SK-N-SH (cell line): ENCODE measurements at regions not wholly inside any gene's neighbourhood (a gene's known extent, or its start where the extent isn't known, plus 50 kb on each side); places are given as distances from the start of the nearest gene placed in this dataset.

ENCODE experiments used
- CTCF ChIA-PET: fragments of 300-600, 350-600 bp; formaldehyde crosslinking; extraction: SDS; loops from one replicate; lab custom pipeline; 2021; lab: Yijun Ruan, JAX
- POLR2A ChIA-PET: fragments of 350-600 bp; sonication (Branson Sonifier 250); formaldehyde crosslinking; extraction: SDS; loops from one replicate; lab custom pipeline; 2020; ENCODE audit warnings: antibody characterized with exemption, inconsistent platforms; lab: Yijun Ruan, JAX
- DNase-seq: peaks from one replicate; pipeline ENCODE4 v3.0.0; 2012
- H2AFZ ChIP-seq: fragments of 200-600 bp; sonication (generic); 2 replicates; pipeline ENCODE4 v1.8.1; 2016; ENCODE audit warnings: antibody characterized with exemption, mild to moderate bottlenecking, low read depth
- H3F3A ChIP-seq: fragments of 200-600 bp; sonication (generic); replicated peaks from 2 replicates; pipeline ENCODE3; 2016; ENCODE audit warnings: antibody characterized with exemption, mild to moderate bottlenecking; ENCODE audit not compliant: insufficient read depth
- H3K27ac ChIP-seq, 2 experiments: fragments of 200-500 bp in 1 of 2; fragments of 200-600 bp in 1 of 2; sonication (Bioruptor generic) in 1 of 2; sonication (generic), shearing (Covaris generic) in 1 of 2; 2 replicates each; pipeline versions ENCODE4 v1.5.1 to v1.6.1; 2014 to 2016; ENCODE audit warnings: low read depth in 2 of 2, inconsistent platforms in 1 of 2, low read length in 1 of 2, mild to moderate bottlenecking in 1 of 2, mixed read lengths in 1 of 2
- H3K27me3 ChIP-seq: fragments of 200-600 bp; sonication (generic), shearing (Covaris generic); 2 replicates; pipeline ENCODE4 v1.6.1; 2016; ENCODE audit warnings: mixed run types; ENCODE audit not compliant: insufficient read depth
- H3K36me3 ChIP-seq, 2 experiments: fragments of 200-500 bp in 1 of 2; fragments of 200-600 bp in 1 of 2; sonication (Bioruptor generic) in 1 of 2; sonication (generic) in 1 of 2; replicated peaks in 1 of 2; 2 replicates each; pipeline versions ENCODE3 to v1.5.1; 2014 to 2016; ENCODE audit warnings: low read length in 1 of 2, mild to moderate bottlenecking in 1 of 2; ENCODE audit not compliant: insufficient read depth in 2 of 2, control insufficient read depth in 1 of 2
- H3K4me1 ChIP-seq, 2 experiments: fragments of 200-500 bp in 1 of 2; fragments of 200-600 bp in 1 of 2; sonication (Bioruptor generic) in 1 of 2; sonication (generic), shearing (Covaris generic) in 1 of 2; 2 replicates each; pipeline versions ENCODE4 v1.5.1 to v1.6.1; 2014 to 2016; ENCODE audit warnings: low read depth in 1 of 2, low read length in 1 of 2, mixed run types in 1 of 2; ENCODE audit not compliant: insufficient read depth in 2 of 2, control insufficient read depth in 1 of 2
- H3K4me2 ChIP-seq: fragments of 200-600 bp; sonication (generic), shearing (Covaris generic); 2 replicates; pipeline ENCODE4 v1.6.1; 2017; ENCODE audit warnings: mixed run types
- H3K4me3 ChIP-seq, 2 experiments: fragments of 200-500 bp in 1 of 2; fragments of 200-600 bp in 1 of 2; sonication (Bioruptor generic) in 1 of 2; sonication (generic), shearing (Covaris generic) in 1 of 2; 2 replicates each; pipeline versions ENCODE4 v1.5.1 to v1.8.1; 2014 to 2016; ENCODE audit warnings: low read depth in 2 of 2, inconsistent platforms in 1 of 2, low read length in 1 of 2, mild to moderate bottlenecking in 1 of 2, mixed read lengths in 1 of 2, moderate library complexity in 1 of 2
- H3K79me2 ChIP-seq: fragments of 200-600 bp; sonication (generic); 2 replicates; pipeline ENCODE4 v1.8.1; 2017; ENCODE audit warnings: mild to moderate bottlenecking; ENCODE audit not compliant: insufficient read depth
- H3K9ac ChIP-seq: fragments of 200-600 bp; sonication (generic); 2 replicates; pipeline ENCODE4 v1.6.1; 2017; ENCODE audit warnings: mixed run types
- H3K9me2 ChIP-seq: fragments of 200-600 bp; sonication (generic); 2 replicates; pipeline ENCODE4 v1.6.1; 2017; ENCODE audit warnings: mixed run types
- H3K9me3 ChIP-seq: fragments of 200-600 bp; sonication (generic); 2 replicates; pipeline ENCODE4 v1.6.1; 2017; ENCODE audit warnings: mixed run types, mild to moderate bottlenecking, moderate library complexity
- H4K20me1 ChIP-seq: fragments of 200-600 bp; sonication (generic); 2 replicates; pipeline ENCODE4 v1.6.1; 2017; ENCODE audit warnings: mild to moderate bottlenecking, mixed run types; ENCODE audit not compliant: insufficient read depth
- EP300 ChIP-seq, 2 experiments: IDR thresholded peaks; 2 replicates each; pipeline versions ENCODE4 v1.4.0 to v1.6.1; 2012; ENCODE audit warnings: borderline replicate concordance in 1 of 2, low read depth in 1 of 2, low read length in 1 of 2
- FOSL2 ChIP-seq: IDR thresholded peaks from 2 replicates; pipeline ENCODE4 v1.4.0; 2012; ENCODE audit warnings: low read depth, mild to moderate bottlenecking, moderate library complexity, borderline replicate concordance
- FOXM1 ChIP-seq: IDR thresholded peaks from 2 replicates; pipeline ENCODE4 v1.4.0; 2012; ENCODE audit warnings: low read depth, mild to moderate bottlenecking
- GATA2 ChIP-seq: sonication (generic); formaldehyde crosslinking; IDR thresholded peaks from 2 replicates; pipeline ENCODE4 v1.5.0; 2020; ENCODE audit warnings: mild to moderate bottlenecking, missing genetic modification reagents
- MXI1 ChIP-seq: IDR thresholded peaks from 2 replicates; pipeline ENCODE4 v1.6.1; 2012; ENCODE audit warnings: mild to moderate bottlenecking, low read depth, low read length, improper control_type of control experiment
- RFX5 ChIP-seq: IDR thresholded peaks from 2 replicates; pipeline ENCODE4 v1.6.1; 2012; ENCODE audit warnings: mild to moderate bottlenecking, improper control_type of control experiment, low read length
- RXRA ChIP-seq: IDR thresholded peaks from 2 replicates; pipeline ENCODE4 v1.4.0; 2012; ENCODE audit warnings: low read depth, mild to moderate bottlenecking, borderline replicate concordance
- TAF1 ChIP-seq: IDR thresholded peaks from 2 replicates; pipeline ENCODE4 v1.6.1; 2012; ENCODE audit warnings: low read depth, mild to moderate bottlenecking, low read length, moderate library complexity, borderline replicate concordance
- TEAD4 ChIP-seq: IDR thresholded peaks from 2 replicates; pipeline ENCODE4 v1.4.0; 2012; ENCODE audit warnings: mild to moderate bottlenecking, borderline replicate concordance; ENCODE audit not compliant: insufficient read depth
- WGBS: methylation state at CpG from one replicate; pipeline ENCODE4 v1.1.6; 2017; ENCODE audit warnings: low lambda C conversion rate; 5-methylcytosine and 5-hydroxymethylcytosine counted together
- TF ChIP-seq, protein P1 (sequence below): IDR thresholded peaks from 2 replicates; pipeline ENCODE4 v1.6.1; 2012; ENCODE audit warnings: mild to moderate bottlenecking, low read depth, low read length, moderate library complexity
- TF ChIP-seq, protein P2 (sequence below): IDR thresholded peaks from 2 replicates; pipeline ENCODE4; 2012

DNA sequence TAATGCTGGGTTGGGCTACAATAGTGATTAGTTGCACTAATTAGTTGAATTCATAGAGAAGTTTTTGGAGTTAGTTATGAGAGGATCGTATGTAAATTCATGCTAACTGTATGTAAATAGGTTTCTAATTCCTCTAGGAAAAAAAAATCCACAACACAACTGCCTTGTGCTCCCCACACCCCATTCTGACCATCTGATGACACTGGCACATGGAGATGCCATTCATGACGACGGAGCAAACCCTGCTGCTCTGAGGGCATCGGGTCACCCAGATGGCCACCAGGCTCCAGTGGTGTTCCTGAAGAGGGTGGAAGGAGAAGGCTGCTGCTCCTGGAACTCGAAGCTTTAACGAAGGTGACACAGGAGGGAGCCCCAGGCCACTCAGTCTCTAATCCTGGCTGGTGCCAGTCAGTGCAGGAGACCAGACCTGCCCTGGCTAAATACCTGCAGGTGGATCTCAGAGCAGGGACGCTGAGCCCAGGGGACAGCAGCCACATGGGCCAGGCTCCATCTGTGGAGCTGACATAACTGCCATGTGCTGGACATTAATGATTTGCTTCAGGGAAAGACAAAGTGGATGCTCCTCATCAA lies 90.3 kb downstream of the FAM50B start:
- TF ChIP-seq, protein P1, sequence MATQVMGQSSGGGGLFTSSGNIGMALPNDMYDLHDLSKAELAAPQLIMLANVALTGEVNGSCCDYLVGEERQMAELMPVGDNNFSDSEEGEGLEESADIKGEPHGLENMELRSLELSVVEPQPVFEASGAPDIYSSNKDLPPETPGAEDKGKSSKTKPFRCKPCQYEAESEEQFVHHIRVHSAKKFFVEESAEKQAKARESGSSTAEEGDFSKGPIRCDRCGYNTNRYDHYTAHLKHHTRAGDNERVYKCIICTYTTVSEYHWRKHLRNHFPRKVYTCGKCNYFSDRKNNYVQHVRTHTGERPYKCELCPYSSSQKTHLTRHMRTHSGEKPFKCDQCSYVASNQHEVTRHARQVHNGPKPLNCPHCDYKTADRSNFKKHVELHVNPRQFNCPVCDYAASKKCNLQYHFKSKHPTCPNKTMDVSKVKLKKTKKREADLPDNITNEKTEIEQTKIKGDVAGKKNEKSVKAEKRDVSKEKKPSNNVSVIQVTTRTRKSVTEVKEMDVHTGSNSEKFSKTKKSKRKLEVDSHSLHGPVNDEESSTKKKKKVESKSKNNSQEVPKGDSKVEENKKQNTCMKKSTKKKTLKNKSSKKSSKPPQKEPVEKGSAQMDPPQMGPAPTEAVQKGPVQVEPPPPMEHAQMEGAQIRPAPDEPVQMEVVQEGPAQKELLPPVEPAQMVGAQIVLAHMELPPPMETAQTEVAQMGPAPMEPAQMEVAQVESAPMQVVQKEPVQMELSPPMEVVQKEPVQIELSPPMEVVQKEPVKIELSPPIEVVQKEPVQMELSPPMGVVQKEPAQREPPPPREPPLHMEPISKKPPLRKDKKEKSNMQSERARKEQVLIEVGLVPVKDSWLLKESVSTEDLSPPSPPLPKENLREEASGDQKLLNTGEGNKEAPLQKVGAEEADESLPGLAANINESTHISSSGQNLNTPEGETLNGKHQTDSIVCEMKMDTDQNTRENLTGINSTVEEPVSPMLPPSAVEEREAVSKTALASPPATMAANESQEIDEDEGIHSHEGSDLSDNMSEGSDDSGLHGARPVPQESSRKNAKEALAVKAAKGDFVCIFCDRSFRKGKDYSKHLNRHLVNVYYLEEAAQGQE, result no peak
- TF ChIP-seq RXRA, result no peak
- TF ChIP-seq TAF1, result no peak
- no peak for TF ChIP-seq FOSL2
- no peak for TF ChIP-seq FOXM1
- no peak for TF ChIP-seq EP300 (IDR thresholded peaks at IDR 0.05; ENCODE audit: borderline replicate concordance in 1 of 2, low read depth in 1 of 2, low read length in 1 of 2)
- no peak for TF ChIP-seq TEAD4
- peak; percentile 29; the same call in 1 of the 2 replicates for TF ChIP-seq MXI1
- POLR2A ChIA-PET, result no interaction called here
- no peaks in the 10 kb centered on the region for H3K79me2 ChIP-seq
- no peaks in the 10 kb centered on the region for H3F3A ChIP-seq
- CTCF ChIA-PET, result interaction anchor here (0.7 to 1.5 kb wide), 2 partner anchors 51 to 91 kb away, joined by 3 to 6 read pairs; no protein-coding TSS in a partner anchor
- H3K27ac ChIP-seq, result no peak overlapping the region
- no peak overlapping the region for H3K4me3 ChIP-seq
- H2AFZ ChIP-seq, result no peak overlapping the region
- H3K27me3 ChIP-seq, result no peaks in the 10 kb centered on the region
- H4K20me1 ChIP-seq, result no peaks in the 10 kb centered on the region
- peak; percentile 31 for DNase-seq
- H3K9me2 ChIP-seq, result no peaks in the 10 kb centered on the region
- no peak overlapping the region for H3K9ac ChIP-seq
- peaks cover 0 to 2% of the 10 kb centered on the region in 2 experiments; a peak in 1 of 4 replicates for H3K4me1 ChIP-seq
- no peaks in the 10 kb centered on the region for H3K36me3 ChIP-seq
- no peak overlapping the region for H3K4me2 ChIP-seq
- H3K9me3 ChIP-seq, result no peaks in the 10 kb centered on the region
- WGBS, result 67% methylated on average over 6 of the region's 7 CpGs

DNA sequence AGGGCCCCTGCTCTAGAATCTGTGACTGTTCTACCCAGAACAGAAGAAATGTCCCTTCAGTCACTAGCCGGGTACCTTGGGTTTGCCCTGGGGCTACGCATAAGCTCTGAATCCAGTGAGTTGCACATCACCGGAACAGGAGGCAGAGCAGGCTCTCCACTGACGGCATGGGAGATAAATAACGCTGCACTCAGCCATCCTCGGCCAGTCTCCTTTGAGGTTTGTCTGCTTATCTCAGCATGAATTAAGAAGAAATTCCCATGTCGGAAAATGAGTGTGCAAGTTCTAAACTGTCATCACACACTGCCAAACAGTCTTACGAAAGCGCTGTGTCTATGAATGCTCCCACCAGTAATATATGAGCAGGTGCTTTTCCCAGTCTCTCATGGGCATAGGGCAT lies 90.8 kb downstream of the FAM50B start:
- CTCF ChIA-PET, result interaction anchor here (0.7 kb wide), 1 partner anchor 91 kb away, joined by 3 read pairs; no protein-coding TSS in a partner anchor
- H3K27me3 ChIP-seq, result no peaks in the 10 kb centered on the region
- no peaks in the 10 kb centered on the region for H3K79me2 ChIP-seq
- H3K9me2 ChIP-seq, result no peaks in the 10 kb centered on the region
- H3K9ac ChIP-seq, result no peak overlapping the region
- POLR2A ChIA-PET, result no interaction called here
- H3K36me3 ChIP-seq, result no peaks in the 10 kb centered on the region
- H2AFZ ChIP-seq, result no peak overlapping the region
- no peaks in the 10 kb centered on the region for H3F3A ChIP-seq
- 71% methylated on average over 4 of the region's 9 CpGs for WGBS
- H3K4me1 ChIP-seq, result peaks cover under 1 to 2% of the 10 kb centered on the region in 2 experiments; a peak in 1 of 4 replicates
- no peak overlapping the region for H3K27ac ChIP-seq
- H3K4me2 ChIP-seq, result no peak overlapping the region
- TF ChIP-seq, protein P2, sequence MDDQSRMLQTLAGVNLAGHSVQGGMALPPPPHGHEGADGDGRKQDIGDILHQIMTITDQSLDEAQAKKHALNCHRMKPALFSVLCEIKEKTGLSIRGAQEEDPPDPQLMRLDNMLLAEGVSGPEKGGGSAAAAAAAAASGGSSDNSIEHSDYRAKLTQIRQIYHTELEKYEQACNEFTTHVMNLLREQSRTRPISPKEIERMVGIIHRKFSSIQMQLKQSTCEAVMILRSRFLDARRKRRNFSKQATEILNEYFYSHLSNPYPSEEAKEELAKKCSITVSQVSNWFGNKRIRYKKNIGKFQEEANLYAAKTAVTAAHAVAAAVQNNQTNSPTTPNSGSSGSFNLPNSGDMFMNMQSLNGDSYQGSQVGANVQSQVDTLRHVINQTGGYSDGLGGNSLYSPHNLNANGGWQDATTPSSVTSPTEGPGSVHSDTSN, result no peak
- TF ChIP-seq EP300 (IDR thresholded peaks at IDR 0.05; ENCODE audit: borderline replicate concordance in 1 of 2, low read depth in 1 of 2, low read length in 1 of 2), result no peak
- 0 out of 2 replicates have a peak, but pooled peaks have one; percentile 10 for TF ChIP-seq GATA2 (CRISPR knock-in tag)
- no peak for TF ChIP-seq RFX5
- TF ChIP-seq MXI1, result no peak
- H3K9me3 ChIP-seq, result no peaks in the 10 kb centered on the region
- H4K20me1 ChIP-seq, result no peaks in the 10 kb centered on the region
- DNase-seq, result no peak
- no peak overlapping the region for H3K4me3 ChIP-seq
